HEK293 (cell line): ENCODE measurements at regions not wholly inside any gene's neighbourhood (a gene's known extent, or its start where the extent isn't known, plus 50 kb on each side); places are given as distances from the start of the nearest gene placed in this dataset.
A peak's percentile ranks its signal among the peaks of the same experiment; 100 is the strongest.

Experiments
- CTCF ChIA-PET: fragments of 350-600 bp; formaldehyde crosslinking; extraction: SDS; loops from one replicate; lab custom pipeline; 2021; ENCODE audit warnings: antibody characterized with exemption; lab: Yijun Ruan, JAX
- POLR2A ChIA-PET: fragments of 300-600 bp; formaldehyde crosslinking; extraction: SDS; loops from one replicate; lab custom pipeline; 2020; ENCODE audit warnings: antibody characterized with exemption, inconsistent platforms; lab: Yijun Ruan, JAX
- H3K27ac ChIP-seq: fragments of 200-500 bp; sonication (Bioruptor generic); 2 replicates; pipeline ENCODE4 v1.5.1; 2014; ENCODE audit warnings: low read depth, low read length, control low read depth, inconsistent platforms; ENCODE audit errors: extremely low read depth
- H3K36me3 ChIP-seq, 2 experiments: fragments of 200-500 bp in 1 of 2; sonication (Bioruptor generic) in 1 of 2; 1 replicate in 1 of 2; 2 replicates in 1 of 2; pipeline ENCODE4 v1.5.1; 2014 to 2017; ENCODE audit warnings: inconsistent platforms in 2 of 2, low read length in 2 of 2; ENCODE audit not compliant: control insufficient read depth in 2 of 2, insufficient read depth in 1 of 2
- H3K4me1 ChIP-seq: fragments of 200-500 bp; sonication (Bioruptor generic); 2 replicates; pipeline ENCODE4 v1.5.1; 2014; ENCODE audit warnings: mild to moderate bottlenecking, low read length, inconsistent platforms; ENCODE audit not compliant: control insufficient read depth, insufficient read depth
- H3K4me3 ChIP-seq: 2 replicates; pipeline ENCODE4 v1.5.1; 2011; ENCODE audit warnings: low read depth, mild to moderate bottlenecking, control low read depth, low read length, moderate library complexity
- H3K9me3 ChIP-seq: fragments of 200-500 bp; sonication (Bioruptor generic); 2 replicates; pipeline ENCODE4 v1.5.1; 2014; ENCODE audit warnings: low read depth, low read length, inconsistent platforms; ENCODE audit not compliant: control insufficient read depth, insufficient read depth
- FEZF1 ChIP-seq: fragments of 450-650 bp; formaldehyde crosslinking; IDR thresholded peaks from 2 replicates; pipeline ENCODE4 v1.5.1; 2016; ENCODE audit warnings: missing biosample characterization, missing genetic modification characterization
- GLI4 ChIP-seq: fragments of 450-650 bp; formaldehyde crosslinking; IDR thresholded peaks from 2 replicates; pipeline ENCODE4 v1.5.1; 2016; ENCODE audit warnings: missing biosample characterization, missing genetic modification characterization
- GLIS1 ChIP-seq: fragments of 450-650 bp; formaldehyde crosslinking; IDR thresholded peaks from 2 replicates; pipeline ENCODE4 v1.5.1; 2016; ENCODE audit warnings: missing biosample characterization, missing genetic modification characterization
- IKZF3 ChIP-seq: fragments of 450-650 bp; IDR thresholded peaks from 2 replicates; pipeline ENCODE4 v1.5.0; 2018; ENCODE audit warnings: missing biosample characterization, mild to moderate bottlenecking, missing genetic modification characterization, moderate library complexity
- KLF7 ChIP-seq: fragments of 450-650 bp; formaldehyde crosslinking; IDR thresholded peaks from 2 replicates; pipeline ENCODE4 v1.5.1; 2016; ENCODE audit warnings: missing biosample characterization, missing genetic modification characterization, borderline replicate concordance
- OSR2 ChIP-seq: fragments of 450-650 bp; formaldehyde crosslinking; IDR thresholded peaks from 2 replicates; pipeline ENCODE4 v1.5.1; 2016; ENCODE audit warnings: missing biosample characterization, missing genetic modification characterization
- ZBTB20 ChIP-seq: fragments of 450-650 bp; formaldehyde crosslinking; IDR thresholded peaks from 2 replicates; pipeline ENCODE4 v1.5.1; 2016; ENCODE audit warnings: missing biosample characterization, missing genetic modification characterization
- ZBTB21 ChIP-seq: fragments of 450-650 bp; formaldehyde crosslinking; IDR thresholded peaks from 2 replicates; pipeline ENCODE4 v1.5.1; 2017; ENCODE audit warnings: missing biosample characterization, missing genetic modification characterization
- ZBTB48 ChIP-seq: fragments of 450-650 bp; formaldehyde crosslinking; IDR thresholded peaks from 2 replicates; pipeline ENCODE4 v1.5.1; 2016; ENCODE audit warnings: missing biosample characterization, missing genetic modification characterization
- ZEB2 ChIP-seq: fragments of 450-650 bp; formaldehyde crosslinking; IDR thresholded peaks from 2 replicates; pipeline ENCODE4 v1.5.1; 2016; ENCODE audit warnings: missing biosample characterization, missing genetic modification characterization
- ZFP69B ChIP-seq: fragments of 450-650 bp; formaldehyde crosslinking; IDR thresholded peaks from 2 replicates; pipeline ENCODE4 v1.5.1; 2016; ENCODE audit warnings: missing biosample characterization, missing genetic modification characterization
- ZNF341 ChIP-seq: fragments of 450-650 bp; formaldehyde crosslinking; IDR thresholded peaks from 2 replicates; pipeline ENCODE4; 2016; ENCODE audit warnings: low read depth, missing biosample characterization, missing genetic modification characterization
- ZNF501 ChIP-seq: fragments of 450-650 bp; formaldehyde crosslinking; IDR thresholded peaks from 2 replicates; pipeline ENCODE4 v1.5.1; 2016; ENCODE audit warnings: missing biosample characterization, missing genetic modification characterization
- ZNF514 ChIP-seq: fragments of 450-650 bp; formaldehyde crosslinking; IDR thresholded peaks from 2 replicates; pipeline ENCODE4 v1.5.1; 2016; ENCODE audit warnings: missing biosample characterization, missing genetic modification characterization
- ZNF623 ChIP-seq: fragments of 450-650 bp; formaldehyde crosslinking; IDR thresholded peaks from 2 replicates; pipeline ENCODE4 v1.5.1; 2016; ENCODE audit warnings: missing biosample characterization, missing genetic modification characterization
- ZNF629 ChIP-seq: fragments of 450-650 bp; formaldehyde crosslinking; IDR thresholded peaks from 2 replicates; pipeline ENCODE4 v1.5.1; 2017; ENCODE audit warnings: missing biosample characterization, missing genetic modification characterization
- ZNF701 ChIP-seq: fragments of 450-650 bp; formaldehyde crosslinking; IDR thresholded peaks from 2 replicates; pipeline ENCODE4 v1.5.1; 2016; ENCODE audit warnings: missing biosample characterization, missing genetic modification characterization
- ZNF768 ChIP-seq: fragments of 450-650 bp; formaldehyde crosslinking; IDR thresholded peaks from 2 replicates; pipeline ENCODE4 v1.5.1; 2018; ENCODE audit warnings: missing biosample characterization, mild to moderate bottlenecking, missing genetic modification characterization
- ZSCAN23 ChIP-seq: fragments of 450-650 bp; formaldehyde crosslinking; IDR thresholded peaks from 2 replicates; pipeline ENCODE4 v1.5.1; 2016; ENCODE audit warnings: missing biosample characterization, missing genetic modification characterization
- ZSCAN30 ChIP-seq: fragments of 450-650 bp; IDR thresholded peaks from 2 replicates; pipeline ENCODE4 v1.5.1; 2018; ENCODE audit warnings: missing biosample characterization, mild to moderate bottlenecking, missing genetic modification characterization, moderate library complexity
- TF ChIP-seq, protein P1 (sequence below): fragments of 450-650 bp; formaldehyde crosslinking; IDR thresholded peaks from 2 replicates; pipeline ENCODE4 v1.5.1; 2017; ENCODE audit warnings: missing biosample characterization, missing genetic modification characterization
- TF ChIP-seq, protein P2 (sequence below): fragments of 450-650 bp; formaldehyde crosslinking; IDR thresholded peaks from 2 replicates; pipeline ENCODE4 v1.5.1; 2016; ENCODE audit warnings: missing biosample characterization, missing genetic modification characterization, borderline replicate concordance
- TF ChIP-seq, protein P3 (sequence below): fragments of 450-650 bp; formaldehyde crosslinking; IDR thresholded peaks from 2 replicates; pipeline ENCODE4 v1.5.0; 2017; ENCODE audit warnings: missing biosample characterization, missing genetic modification characterization, borderline replicate concordance
- TF ChIP-seq, protein P4 (sequence below): fragments of 450-650 bp; formaldehyde crosslinking; IDR thresholded peaks from 2 replicates; pipeline ENCODE4 v1.5.1; 2016; ENCODE audit warnings: missing biosample characterization, missing genetic modification characterization
- TF ChIP-seq, protein P5 (sequence below): fragments of 450-650 bp; formaldehyde crosslinking; IDR thresholded peaks from 2 replicates; pipeline ENCODE4 v1.5.1; 2016; ENCODE audit warnings: missing biosample characterization, missing genetic modification characterization
- TF ChIP-seq, protein P6 (sequence below): fragments of 450-650 bp; IDR thresholded peaks from 2 replicates; pipeline ENCODE4 v1.5.1; 2018; ENCODE audit warnings: missing biosample characterization, mild to moderate bottlenecking, missing genetic modification characterization

DNA sequence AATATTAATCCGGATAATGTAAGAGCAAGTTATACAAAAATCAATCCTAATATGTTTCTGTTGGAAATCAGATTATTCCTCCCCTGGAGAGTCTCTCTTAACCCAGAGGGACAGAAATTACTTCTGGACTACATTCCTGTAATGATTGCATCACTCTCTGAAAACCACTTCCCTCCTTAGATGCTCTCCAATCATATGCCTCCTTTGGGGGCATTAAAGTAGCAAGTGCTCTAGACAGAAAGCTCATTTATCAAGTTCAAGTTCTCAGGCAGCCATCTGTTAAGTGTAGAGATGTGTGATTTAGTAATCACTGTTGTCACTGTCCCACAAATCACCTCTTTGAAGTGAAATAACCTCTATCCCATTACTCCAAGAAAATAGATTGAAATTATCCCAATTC is 247.1 kb downstream of the SLCO4C1 start:
- 0 out of 2 replicates have a peak, but pooled peaks cover 4% of the 10 kb centered on the region for H3K4me1 ChIP-seq
- TF ChIP-seq ZFP69B = no peak
- TF ChIP-seq, protein P1, sequence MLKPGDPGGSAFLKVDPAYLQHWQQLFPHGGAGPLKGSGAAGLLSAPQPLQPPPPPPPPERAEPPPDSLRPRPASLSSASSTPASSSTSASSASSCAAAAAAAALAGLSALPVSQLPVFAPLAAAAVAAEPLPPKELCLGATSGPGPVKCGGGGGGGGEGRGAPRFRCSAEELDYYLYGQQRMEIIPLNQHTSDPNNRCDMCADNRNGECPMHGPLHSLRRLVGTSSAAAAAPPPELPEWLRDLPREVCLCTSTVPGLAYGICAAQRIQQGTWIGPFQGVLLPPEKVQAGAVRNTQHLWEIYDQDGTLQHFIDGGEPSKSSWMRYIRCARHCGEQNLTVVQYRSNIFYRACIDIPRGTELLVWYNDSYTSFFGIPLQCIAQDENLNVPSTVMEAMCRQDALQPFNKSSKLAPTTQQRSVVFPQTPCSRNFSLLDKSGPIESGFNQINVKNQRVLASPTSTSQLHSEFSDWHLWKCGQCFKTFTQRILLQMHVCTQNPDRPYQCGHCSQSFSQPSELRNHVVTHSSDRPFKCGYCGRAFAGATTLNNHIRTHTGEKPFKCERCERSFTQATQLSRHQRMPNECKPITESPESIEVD (tag by site-specific recombination) = peak; percentile 63
- TF ChIP-seq, protein P2, sequence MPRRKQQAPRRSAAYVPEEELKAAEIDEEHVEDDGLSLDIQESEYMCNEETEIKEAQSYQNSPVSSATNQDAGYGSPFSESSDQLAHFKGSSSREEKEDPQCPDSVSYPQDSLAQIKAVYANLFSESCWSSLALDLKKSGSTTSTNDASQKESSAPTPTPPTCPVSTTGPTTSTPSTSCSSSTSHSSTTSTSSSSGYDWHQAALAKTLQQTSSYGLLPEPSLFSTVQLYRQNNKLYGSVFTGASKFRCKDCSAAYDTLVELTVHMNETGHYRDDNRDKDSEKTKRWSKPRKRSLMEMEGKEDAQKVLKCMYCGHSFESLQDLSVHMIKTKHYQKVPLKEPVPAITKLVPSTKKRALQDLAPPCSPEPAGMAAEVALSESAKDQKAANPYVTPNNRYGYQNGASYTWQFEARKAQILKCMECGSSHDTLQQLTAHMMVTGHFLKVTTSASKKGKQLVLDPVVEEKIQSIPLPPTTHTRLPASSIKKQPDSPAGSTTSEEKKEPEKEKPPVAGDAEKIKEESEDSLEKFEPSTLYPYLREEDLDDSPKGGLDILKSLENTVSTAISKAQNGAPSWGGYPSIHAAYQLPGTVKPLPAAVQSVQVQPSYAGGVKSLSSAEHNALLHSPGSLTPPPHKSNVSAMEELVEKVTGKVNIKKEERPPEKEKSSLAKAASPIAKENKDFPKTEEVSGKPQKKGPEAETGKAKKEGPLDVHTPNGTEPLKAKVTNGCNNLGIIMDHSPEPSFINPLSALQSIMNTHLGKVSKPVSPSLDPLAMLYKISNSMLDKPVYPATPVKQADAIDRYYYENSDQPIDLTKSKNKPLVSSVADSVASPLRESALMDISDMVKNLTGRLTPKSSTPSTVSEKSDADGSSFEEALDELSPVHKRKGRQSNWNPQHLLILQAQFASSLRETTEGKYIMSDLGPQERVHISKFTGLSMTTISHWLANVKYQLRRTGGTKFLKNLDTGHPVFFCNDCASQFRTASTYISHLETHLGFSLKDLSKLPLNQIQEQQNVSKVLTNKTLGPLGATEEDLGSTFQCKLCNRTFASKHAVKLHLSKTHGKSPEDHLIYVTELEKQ (tag by site-specific recombination) = peak; percentile 19; the same call in 1 of the 2 replicates
- TF ChIP-seq, protein P3, sequence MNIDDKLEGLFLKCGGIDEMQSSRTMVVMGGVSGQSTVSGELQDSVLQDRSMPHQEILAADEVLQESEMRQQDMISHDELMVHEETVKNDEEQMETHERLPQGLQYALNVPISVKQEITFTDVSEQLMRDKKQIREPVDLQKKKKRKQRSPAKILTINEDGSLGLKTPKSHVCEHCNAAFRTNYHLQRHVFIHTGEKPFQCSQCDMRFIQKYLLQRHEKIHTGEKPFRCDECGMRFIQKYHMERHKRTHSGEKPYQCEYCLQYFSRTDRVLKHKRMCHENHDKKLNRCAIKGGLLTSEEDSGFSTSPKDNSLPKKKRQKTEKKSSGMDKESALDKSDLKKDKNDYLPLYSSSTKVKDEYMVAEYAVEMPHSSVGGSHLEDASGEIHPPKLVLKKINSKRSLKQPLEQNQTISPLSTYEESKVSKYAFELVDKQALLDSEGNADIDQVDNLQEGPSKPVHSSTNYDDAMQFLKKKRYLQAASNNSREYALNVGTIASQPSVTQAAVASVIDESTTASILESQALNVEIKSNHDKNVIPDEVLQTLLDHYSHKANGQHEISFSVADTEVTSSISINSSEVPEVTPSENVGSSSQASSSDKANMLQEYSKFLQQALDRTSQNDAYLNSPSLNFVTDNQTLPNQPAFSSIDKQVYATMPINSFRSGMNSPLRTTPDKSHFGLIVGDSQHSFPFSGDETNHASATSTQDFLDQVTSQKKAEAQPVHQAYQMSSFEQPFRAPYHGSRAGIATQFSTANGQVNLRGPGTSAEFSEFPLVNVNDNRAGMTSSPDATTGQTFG (tag by site-specific recombination) = no peak
- peak; percentile 51; the same call in 1 of the 2 replicates for TF ChIP-seq IKZF3 (tag by site-specific recombination)
- no peak for TF ChIP-seq ZNF623
- TF ChIP-seq OSR2 (tag by site-specific recombination) = peak; percentile 74
- TF ChIP-seq, protein P4, sequence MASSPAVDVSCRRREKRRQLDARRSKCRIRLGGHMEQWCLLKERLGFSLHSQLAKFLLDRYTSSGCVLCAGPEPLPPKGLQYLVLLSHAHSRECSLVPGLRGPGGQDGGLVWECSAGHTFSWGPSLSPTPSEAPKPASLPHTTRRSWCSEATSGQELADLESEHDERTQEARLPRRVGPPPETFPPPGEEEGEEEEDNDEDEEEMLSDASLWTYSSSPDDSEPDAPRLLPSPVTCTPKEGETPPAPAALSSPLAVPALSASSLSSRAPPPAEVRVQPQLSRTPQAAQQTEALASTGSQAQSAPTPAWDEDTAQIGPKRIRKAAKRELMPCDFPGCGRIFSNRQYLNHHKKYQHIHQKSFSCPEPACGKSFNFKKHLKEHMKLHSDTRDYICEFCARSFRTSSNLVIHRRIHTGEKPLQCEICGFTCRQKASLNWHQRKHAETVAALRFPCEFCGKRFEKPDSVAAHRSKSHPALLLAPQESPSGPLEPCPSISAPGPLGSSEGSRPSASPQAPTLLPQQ (tag by site-specific recombination) = no peak
- TF ChIP-seq ZBTB20 = no peak
- no peak for TF ChIP-seq ZNF341 (tag by site-specific recombination)
- no peak for TF ChIP-seq ZNF501 (tag by site-specific recombination)
- TF ChIP-seq ZNF629 (tag by site-specific recombination) = peak; percentile 17; the same call in 1 of the 2 replicates
- peak; percentile 98 for TF ChIP-seq ZNF701 (tag by site-specific recombination)
- TF ChIP-seq, protein P5, sequence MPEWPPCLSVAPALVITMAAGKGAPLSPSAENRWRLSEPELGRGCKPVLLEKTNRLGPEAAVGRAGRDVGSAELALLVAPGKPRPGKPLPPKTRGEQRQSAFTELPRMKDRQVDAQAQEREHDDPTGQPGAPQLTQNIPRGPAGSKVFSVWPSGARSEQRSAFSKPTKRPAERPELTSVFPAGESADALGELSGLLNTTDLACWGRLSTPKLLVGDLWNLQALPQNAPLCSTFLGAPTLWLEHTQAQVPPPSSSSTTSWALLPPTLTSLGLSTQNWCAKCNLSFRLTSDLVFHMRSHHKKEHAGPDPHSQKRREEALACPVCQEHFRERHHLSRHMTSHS = no peak
- no peak for TF ChIP-seq GLI4
- peak; percentile 35; the same call in 1 of the 2 replicates for TF ChIP-seq GLIS1
- TF ChIP-seq KLF7 (tag by site-specific recombination) = no peak
- no peak for TF ChIP-seq ZBTB21
- TF ChIP-seq ZSCAN30 (tag by site-specific recombination) = peak; percentile 66; the same call in 1 of the 2 replicates
- TF ChIP-seq ZEB2 = 0 out of 2 replicates have a peak, but pooled peaks have one; percentile 31
- no peak for TF ChIP-seq ZNF514 (tag by site-specific recombination)
- TF ChIP-seq ZSCAN23 (tag by site-specific recombination) = no peak
- no peak for TF ChIP-seq ZBTB48 (tag by site-specific recombination)
- TF ChIP-seq FEZF1 (tag by site-specific recombination) = peak; percentile 50; the same call in 1 of the 2 replicates
- TF ChIP-seq, protein P6, sequence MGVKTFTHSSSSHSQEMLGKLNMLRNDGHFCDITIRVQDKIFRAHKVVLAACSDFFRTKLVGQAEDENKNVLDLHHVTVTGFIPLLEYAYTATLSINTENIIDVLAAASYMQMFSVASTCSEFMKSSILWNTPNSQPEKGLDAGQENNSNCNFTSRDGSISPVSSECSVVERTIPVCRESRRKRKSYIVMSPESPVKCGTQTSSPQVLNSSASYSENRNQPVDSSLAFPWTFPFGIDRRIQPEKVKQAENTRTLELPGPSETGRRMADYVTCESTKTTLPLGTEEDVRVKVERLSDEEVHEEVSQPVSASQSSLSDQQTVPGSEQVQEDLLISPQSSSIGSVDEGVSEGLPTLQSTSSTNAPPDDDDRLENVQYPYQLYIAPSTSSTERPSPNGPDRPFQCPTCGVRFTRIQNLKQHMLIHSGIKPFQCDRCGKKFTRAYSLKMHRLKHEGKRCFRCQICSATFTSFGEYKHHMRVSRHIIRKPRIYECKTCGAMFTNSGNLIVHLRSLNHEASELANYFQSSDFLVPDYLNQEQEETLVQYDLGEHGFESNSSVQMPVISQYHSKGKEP = 0 out of 2 replicates have a peak, but pooled peaks have one; percentile 6
- TF ChIP-seq ZNF768 (tag by site-specific recombination) = no peak
- TF ChIP-seq, all 188 proteins: peak for 11
- Histone ChIP-seq H3K4me3 (no peak overlapping the region), H3K36me3 (no peaks in the 10 kb centered on the region), H3K9me3 (no peaks in the 10 kb centered on the region), H3K27ac (no peak overlapping the region)
- CTCF ChIA-PET = interaction anchor here (0.6 kb wide), 1 partner anchor 756 kb away, joined by 3 read pairs; no protein-coding TSS in a partner anchor
- POLR2A ChIA-PET = interaction anchor here (0.6 kb wide), 1 partner anchor 262 kb away, joined by 3 read pairs; no protein-coding TSS in a partner anchor
